ENCODE measurements at regions not wholly inside any gene's neighbourhood (a gene's known extent, or its start where the extent isn't known, plus 50 kb on each side); places are given as distances from the start of the nearest gene placed in this dataset.

GRCh38 chr20:63125838-63126601, 89.9 kb downstream of the YTHDF1 start:
- Histone ChIP-seq H3K9me3 (replicated peaks; ENCODE audit: control insufficient read depth, insufficient read depth, low read length) (no peaks in the 10 kb centered on the region), H4K20me1 (replicated peaks; ENCODE audit: control insufficient read depth, extremely low read depth, insufficient read depth, low read length) (no peaks in the 10 kb centered on the region), H2AFZ (ENCODE audit: low read depth, low read length) (no peak overlapping the region), H3K4me1 (ENCODE audit: control insufficient read depth, extremely low read depth, insufficient read depth, low read length) (peaks cover 9% of the 10 kb centered on the region), H3K27me3 (ENCODE audit: control insufficient read depth in 2 of 2, insufficient read depth in 2 of 2, low read length in 2 of 2) (no peaks in the 10 kb centered on the region), H3K9ac (replicated peaks; ENCODE audit: extremely low read depth, insufficient read depth, low read length) (no peak overlapping the region), H3K9me1 (replicated peaks; ENCODE audit: control insufficient read depth, extremely low read depth, insufficient read depth, low read length) (no peaks in the 10 kb centered on the region), H3K4me3 (replicated peaks in 1 of 3; ENCODE audit: insufficient read depth in 1 of 3, low read depth in 1 of 3, low read length in 3 of 3) (no peak overlapping the region), H3K36me3 (ENCODE audit: control insufficient read depth in 2 of 2, extremely low read depth in 1 of 2, insufficient read depth in 2 of 2, low read length in 2 of 2) (no peaks in the 10 kb centered on the region), H3K79me2 (ENCODE audit: control insufficient read depth, insufficient read depth, low read length) (no peaks in the 10 kb centered on the region), H3K27ac (ENCODE audit: insufficient read depth, low read depth, low read length) (no peak overlapping the region), H3K4me2 (ENCODE audit: insufficient read depth, low read length) (no peak overlapping the region)
- BruUV-seq (replicated peaks): no TSS peak
- TF ChIP-seq GATA2 (IDR thresholded peaks at IDR 0.05; ENCODE audit: insufficient read depth, insufficient read length, low read depth, low read length): no peak
- TF ChIP-seq, protein P1, sequence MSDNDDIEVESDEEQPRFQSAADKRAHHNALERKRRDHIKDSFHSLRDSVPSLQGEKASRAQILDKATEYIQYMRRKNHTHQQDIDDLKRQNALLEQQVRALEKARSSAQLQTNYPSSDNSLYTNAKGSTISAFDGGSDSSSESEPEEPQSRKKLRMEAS (IDR thresholded peaks at IDR 0.05; ENCODE audit: insufficient read depth, insufficient read length): no peak
- TF ChIP-seq MYC (IDR thresholded peaks at IDR 0.05; ENCODE audit: low read depth, low read length): no peak
- TF ChIP-seq EZH2 (IDR thresholded peaks at IDR 0.05; ENCODE audit: borderline replicate concordance, low read depth, low read length, severe bottlenecking): no peak
- no peak for TF ChIP-seq JUN (IDR thresholded peaks at IDR 0.05; ENCODE audit: borderline replicate concordance, insufficient read depth, insufficient read length, low read depth)
- no peak for TF ChIP-seq FOS (IDR thresholded peaks at IDR 0.05; ENCODE audit: borderline replicate concordance, insufficient read depth, low read length)
- TF ChIP-seq POLR2AphosphoS5 (IDR thresholded peaks at IDR 0.05; ENCODE audit: insufficient read depth, low read depth, low read length): no peak
- TF ChIP-seq POLR2A (IDR thresholded peaks at IDR 0.05; ENCODE audit: low read depth, low read length): no peak
- TF ChIP-seq, protein P2, sequence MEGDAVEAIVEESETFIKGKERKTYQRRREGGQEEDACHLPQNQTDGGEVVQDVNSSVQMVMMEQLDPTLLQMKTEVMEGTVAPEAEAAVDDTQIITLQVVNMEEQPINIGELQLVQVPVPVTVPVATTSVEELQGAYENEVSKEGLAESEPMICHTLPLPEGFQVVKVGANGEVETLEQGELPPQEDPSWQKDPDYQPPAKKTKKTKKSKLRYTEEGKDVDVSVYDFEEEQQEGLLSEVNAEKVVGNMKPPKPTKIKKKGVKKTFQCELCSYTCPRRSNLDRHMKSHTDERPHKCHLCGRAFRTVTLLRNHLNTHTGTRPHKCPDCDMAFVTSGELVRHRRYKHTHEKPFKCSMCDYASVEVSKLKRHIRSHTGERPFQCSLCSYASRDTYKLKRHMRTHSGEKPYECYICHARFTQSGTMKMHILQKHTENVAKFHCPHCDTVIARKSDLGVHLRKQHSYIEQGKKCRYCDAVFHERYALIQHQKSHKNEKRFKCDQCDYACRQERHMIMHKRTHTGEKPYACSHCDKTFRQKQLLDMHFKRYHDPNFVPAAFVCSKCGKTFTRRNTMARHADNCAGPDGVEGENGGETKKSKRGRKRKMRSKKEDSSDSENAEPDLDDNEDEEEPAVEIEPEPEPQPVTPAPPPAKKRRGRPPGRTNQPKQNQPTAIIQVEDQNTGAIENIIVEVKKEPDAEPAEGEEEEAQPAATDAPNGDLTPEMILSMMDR (IDR thresholded peaks at IDR 0.05; ENCODE audit: extremely low read depth in 1 of 2, insufficient read depth in 1 of 2, low read depth in 1 of 2, low read length in 2 of 2): no peak
- ChIA-PET CTCF (no interaction called here), POLR2A (no interaction called here)
- intact Hi-C loops (cut with micrococcal nuclease) (no loop called here), dilution Hi-C loops (cut with MboI; ENCODE audit: extremely low pct_ligation_motif_present, low sequenced_read_pairs) (no loop called here)
- DNase-seq (ENCODE audit: low read depth, low spot score) (no peak), FAIRE-seq (no peak)
